ENCODE measurements at regions not wholly inside any gene's neighbourhood (a gene's known extent, or its start where the extent isn't known, plus 50 kb on each side); places are given as distances from the start of the nearest gene placed in this dataset.
"Not testable (repeated sequence)": the region's sequence is repeated elsewhere in the genome, so short reads cannot be mapped to it uniquely, and the experiment has no call there.

DNA sequence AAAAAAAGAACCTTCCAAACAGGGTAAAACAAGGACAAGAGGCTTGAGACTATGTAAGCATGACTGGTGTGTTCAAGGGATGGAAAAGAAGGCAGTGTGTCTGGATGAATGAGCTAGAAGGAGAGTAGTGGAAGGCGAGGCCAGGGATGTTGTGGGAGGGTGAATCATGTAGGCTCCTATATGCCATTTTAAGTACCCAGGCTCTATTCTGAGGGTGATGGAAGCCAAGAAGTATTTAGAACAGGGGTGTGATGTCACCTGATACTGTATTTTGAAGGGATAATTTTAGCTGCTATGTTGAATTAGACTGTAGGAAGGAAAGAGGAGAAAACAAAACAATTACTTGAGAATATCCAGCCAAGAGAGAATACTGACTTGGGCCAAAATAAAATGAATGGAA is 524.7 kb upstream of the CRIM1 start:
- no peak for DNase-seq (ENCODE audit: extremely low read depth, low read depth)

DNA sequence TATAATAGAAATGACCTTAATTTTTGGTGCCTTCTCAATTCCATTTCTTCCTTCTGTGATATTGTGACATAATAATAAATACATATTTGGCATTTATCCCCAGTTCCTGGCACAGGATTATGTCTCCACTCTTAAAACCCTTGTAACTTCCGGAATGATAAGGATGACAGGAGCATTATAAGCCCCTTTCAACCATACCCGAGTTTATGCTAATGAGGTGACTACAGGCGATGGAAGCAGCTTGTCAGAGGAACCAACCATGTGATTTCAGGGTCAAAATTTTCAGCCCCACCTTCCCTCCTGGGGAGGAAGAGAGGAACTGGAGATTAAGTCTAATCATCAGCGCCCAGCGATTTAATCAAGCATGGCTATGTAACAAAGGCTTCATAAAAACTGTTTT is 528.5 kb upstream of the CRIM1 start:
- no peak for DNase-seq (ENCODE audit: extremely low read depth, low read depth)

DNA sequence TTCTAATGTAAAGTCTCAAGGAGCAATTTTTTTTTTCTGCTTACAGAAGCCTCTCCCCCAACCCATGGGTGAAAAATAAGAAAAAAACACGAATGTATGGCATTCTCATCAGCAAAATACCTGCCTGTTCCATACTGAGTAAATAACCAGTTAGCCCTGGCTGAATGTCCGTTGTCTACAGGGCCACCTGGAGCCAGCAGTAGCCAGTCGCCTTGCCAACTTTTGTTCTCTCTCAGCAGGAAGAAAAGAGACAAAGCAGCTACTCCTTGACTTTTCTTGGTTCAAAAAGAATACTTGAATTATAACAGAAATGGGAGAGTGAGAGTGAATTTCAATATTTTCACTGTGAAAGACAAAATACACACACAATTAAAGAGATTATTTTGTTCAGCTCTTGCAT is 532.9 kb upstream of the CRIM1 start:
- no peak for DNase-seq (ENCODE audit: extremely low read depth, low read depth)

DNA sequence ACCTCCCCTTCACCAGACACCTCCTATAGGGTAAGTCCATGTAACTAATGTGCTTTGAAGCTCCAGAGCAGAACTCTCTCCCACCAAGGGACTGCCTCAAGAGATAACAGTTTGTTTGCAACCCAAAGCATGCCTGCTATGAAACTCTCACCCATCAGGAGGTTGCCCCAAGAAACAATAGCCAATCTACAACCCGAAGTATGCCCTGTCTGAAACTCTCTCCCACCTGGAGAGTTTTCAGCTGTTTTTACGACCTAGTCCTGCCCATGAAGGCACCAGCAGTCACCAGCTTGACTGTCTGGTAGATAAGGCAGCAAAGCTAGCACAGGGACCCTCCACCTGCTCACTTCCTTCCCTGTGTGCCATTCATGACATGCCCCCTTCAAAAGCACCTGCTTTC is 533.9 kb upstream of the CRIM1 start:
- DNase-seq (ENCODE audit: extremely low read depth, low read depth), result no peak

DNA sequence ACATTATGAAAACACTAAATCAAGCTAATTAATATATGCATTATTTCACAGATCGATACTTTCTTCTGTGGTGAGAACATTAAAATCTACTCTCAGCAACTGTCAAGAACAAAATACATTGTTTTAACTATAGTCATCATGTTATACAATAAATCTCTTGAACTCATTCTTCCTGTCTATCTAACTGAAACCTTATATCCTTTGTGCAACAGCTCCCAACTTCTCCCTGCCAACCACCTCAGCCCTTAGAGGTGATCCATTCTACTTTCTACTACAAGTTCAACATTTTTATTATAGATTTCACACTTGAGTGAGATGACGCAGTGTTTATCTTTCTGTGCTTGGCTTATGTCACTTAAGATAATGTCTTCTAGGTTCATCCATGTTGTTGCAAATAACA is 535.2 kb upstream of the CRIM1 start:
- peak; percentile 5 for DNase-seq (ENCODE audit: extremely low read depth, low read depth)

DNA sequence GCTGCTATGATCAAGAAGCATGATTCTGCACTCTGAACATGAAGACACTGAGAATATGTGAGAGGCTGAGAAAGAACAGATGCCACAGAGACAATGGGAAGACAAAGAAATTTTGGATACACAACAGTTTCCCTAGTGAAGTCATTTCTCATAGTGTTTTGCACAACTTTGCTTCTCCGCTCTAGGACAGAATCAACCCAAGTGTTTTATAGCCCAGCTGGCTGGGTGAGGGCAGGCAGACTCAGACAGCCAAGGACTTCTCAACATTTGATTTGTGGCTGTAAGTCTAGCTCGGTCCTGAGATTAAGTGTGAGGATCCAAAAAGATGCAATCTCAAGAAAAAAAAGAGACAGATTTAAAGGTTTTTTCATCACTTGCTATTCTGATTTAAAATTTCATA is 536.5 kb upstream of the CRIM1 start:
- DNase-seq (ENCODE audit: extremely low read depth, low read depth), result no peak

DNA sequence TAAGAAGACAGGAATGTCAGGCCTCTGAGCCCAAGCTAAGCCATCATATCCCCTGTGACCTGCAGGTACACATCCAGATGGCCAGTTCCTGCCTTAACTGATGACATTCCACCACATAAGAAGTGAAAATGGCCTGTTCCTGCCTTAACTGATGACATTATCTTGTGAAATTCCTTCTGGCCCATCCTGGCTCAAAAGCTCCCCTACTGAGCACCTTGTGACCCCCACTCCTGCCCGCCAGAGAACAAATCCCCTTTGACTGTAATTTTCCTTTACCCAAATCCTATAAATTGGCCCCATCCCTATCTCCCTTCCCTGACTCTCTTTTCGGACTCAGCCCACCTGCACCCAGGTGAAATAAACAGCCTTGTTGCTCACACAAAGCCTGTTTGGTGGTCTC is 537.2 kb upstream of the CRIM1 start:
- DNase-seq (ENCODE audit: extremely low read depth, low read depth), result not testable (repeated sequence)

DNA sequence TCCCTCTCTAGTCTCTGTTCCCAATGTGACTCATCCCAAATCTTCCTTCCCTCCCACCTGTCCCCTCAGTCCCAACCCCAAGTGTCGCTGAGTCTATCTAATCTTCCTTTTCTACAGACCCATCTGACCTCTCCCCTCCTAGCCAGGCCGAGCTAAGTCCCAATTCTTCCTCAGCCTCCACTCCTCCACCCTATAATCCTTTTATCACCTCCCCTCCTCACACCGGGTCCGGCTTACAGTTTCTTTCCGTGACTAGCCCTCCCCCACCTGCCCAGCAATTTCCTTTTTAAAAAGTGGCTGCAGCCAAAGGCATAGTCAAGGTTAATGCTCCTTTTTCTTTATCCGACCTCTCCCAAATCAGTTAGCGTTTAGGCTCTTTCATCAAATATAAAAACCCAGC is 541.0 kb upstream of the CRIM1 start:
- not testable (repeated sequence) for DNase-seq (ENCODE audit: extremely low read depth, low read depth)

DNA sequence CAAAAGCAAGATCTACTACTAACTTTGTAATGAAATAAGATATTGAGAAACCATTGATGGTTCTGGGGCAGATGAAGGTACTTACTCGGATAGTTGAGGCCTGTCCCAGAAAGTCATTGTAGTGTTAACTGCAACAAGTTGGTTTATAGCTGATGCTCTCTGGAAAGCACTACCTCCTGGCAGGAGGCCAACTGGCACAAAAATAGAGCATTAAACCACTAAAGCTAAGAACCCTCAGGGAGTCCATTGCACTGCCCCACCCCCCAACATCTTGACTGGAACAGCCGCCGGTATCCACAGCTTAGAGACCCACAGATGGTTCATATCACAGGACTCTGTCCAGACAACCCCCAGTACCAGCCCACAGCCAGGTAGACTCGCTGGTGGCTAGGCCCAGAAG is 552.5 kb upstream of the CRIM1 start:
- DNase-seq (ENCODE audit: extremely low read depth, low read depth), result no peak

DNA sequence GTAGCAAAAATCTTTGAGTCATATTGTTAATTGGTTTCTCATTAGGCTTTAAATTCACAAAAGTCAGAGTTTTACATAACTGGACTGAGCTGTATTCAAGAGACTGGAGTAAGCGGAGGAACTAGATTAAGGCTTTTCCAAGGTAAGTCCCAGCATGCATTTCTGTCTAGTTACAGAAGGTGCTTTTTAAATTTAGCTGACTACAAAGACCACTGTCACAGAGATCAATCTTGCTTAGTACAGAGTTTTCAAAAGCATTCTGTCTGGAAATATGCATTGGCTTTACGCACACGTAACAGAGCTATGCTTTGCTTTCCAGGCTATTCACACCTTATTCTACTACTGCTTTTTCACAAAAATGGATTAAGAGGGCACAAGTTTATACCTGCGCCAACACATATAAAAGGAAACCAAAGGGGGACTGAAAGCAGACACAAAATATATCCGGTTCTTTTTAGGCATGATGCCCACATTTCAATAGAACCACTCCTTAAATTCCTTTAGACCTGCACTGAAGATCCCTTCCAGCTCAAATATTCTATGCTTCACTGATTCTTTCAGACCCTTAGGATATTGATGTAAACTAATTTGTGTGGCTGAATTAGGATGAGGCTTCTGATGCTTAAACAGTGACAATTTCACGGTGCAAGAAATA is 560.7 kb upstream of the CRIM1 start:
- no peak for DNase-seq (ENCODE audit: extremely low read depth, low read depth)

DNA sequence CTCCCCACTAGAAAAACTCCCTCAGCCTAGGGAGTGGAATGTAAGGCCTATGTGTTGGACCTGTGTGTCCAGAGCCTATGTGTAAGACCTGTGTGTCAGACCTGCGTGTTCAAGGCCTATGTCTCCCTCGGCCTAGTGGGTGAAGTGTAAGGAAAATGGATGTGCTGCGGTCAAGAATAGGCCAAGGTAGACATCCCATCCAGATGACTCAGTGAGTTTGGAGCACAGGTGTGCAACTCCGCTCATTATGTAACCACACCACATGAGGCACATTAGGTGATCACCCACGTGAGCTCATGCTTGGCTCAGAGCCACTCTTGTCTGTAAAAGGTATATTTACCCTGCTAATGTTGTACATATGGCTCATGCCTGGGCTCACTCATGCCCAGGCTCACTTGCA is 565.3 kb upstream of the CRIM1 start:
- DNase-seq (ENCODE audit: extremely low read depth, low read depth), result no peak

DNA sequence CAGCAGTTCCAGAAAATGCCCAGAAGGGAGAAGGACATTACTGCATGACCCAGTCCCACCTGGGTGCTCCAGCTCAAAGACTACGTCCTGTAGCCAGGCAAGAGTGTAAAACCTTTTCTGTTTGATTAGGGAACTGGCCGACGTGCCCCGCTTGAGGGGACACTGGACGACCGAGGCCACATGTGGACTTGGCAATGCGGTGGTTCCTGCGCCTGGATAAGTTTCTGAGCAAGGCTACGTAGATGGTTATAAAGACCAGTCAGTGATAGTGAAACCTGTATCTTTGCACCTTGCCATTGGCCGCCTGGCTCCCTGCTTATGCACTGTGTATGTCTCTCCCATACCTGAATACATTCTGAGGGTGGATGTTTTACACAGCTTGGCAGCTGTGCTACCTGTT is 567.0 kb upstream of the CRIM1 start:
- no peak for DNase-seq (ENCODE audit: extremely low read depth, low read depth)

DNA sequence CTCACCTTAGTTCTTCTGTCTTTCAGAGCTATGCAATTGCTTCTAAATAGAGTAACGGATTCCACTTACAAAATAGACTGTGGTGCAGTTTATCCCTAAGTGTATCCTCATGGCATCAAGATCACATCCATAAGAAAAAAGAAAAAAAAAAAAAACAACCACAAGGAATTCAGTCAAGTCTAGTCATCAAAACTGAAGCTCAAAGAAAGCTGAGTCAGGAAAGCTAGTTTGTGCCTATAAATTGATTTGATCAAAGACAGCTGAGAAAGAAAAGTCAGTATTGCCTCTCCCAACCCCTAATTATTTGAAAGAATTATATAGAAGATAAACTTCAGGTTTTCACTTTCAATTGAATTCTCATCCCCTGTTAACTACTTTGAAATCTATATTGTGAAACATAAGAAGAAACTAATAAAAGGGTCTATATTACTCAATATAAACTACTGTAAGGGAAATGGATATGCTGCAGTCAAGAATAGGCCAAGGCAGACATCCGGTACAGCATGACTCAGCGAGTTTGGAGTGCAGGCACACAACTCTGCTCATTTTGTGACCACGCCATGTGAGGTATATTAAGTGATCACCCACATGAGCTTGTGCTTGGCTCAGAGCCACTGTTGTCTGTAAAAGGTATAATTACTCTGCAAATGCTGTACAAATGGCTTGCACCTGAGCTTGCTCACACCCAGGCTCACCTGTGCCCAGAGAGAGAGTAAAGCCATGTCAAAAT is 568.1 kb upstream of the CRIM1 start:
- no peak for DNase-seq (ENCODE audit: extremely low read depth, low read depth)

DNA sequence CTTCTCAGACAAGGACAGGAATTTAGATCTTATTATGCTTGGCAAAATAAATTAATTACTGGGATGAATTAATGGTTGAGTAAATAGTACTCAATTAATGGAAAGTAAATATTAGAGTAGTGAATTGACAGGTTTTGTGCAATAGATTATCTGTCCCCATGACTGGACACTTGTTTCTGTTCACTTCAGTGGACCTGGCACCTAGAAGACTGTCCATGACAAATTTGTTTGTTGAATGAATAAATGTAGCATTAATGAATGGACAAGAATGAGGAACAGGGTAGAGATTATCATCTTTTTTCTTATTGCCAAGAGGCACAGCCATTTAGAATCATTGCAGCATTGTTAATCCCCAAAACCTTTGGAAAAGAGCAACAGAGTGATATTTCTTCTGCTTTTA is 570.0 kb upstream of the CRIM1 start:
- DNase-seq (ENCODE audit: extremely low read depth, low read depth), result no peak

DNA sequence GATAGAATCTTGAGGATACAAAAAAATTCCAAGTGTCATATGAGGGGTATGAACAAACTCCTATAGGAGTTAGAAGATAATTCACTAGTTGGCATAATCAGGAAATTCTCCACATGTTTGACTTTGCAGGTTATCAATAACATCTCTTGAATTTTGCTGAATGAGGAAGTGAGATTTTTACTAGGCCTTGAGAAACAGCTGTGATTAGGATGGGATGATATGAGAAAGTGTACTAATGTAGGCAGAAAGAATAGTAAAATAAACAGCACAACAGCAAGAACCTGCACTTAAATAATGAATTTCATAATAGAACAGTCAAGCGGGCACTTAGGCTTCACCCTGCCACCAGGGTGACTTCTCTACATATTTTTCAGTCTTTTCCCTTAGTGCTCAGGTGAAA is 570.8 kb upstream of the CRIM1 start:
- DNase-seq (ENCODE audit: extremely low read depth, low read depth), result no peak

DNA sequence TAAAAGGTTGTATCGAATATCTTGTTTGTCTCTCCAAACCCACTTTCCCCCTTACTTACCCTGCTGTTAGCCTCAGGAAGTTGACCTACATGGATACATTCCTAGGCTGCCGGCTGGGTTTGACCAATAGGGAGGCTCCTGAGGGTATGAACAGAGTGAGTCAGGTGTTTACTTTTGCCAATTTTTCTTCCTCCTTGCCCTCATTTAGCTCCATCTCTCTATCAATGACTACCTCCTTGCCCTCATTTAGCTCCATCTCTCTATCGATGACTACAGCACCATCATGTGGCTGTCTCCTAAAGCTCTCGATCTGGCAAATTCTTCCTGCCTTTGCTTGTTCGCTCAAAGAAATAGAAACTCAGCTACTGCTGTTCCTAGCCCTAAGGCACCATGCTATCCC is 571.9 kb upstream of the CRIM1 start:
- no peak for DNase-seq (ENCODE audit: extremely low read depth, low read depth)

DNA sequence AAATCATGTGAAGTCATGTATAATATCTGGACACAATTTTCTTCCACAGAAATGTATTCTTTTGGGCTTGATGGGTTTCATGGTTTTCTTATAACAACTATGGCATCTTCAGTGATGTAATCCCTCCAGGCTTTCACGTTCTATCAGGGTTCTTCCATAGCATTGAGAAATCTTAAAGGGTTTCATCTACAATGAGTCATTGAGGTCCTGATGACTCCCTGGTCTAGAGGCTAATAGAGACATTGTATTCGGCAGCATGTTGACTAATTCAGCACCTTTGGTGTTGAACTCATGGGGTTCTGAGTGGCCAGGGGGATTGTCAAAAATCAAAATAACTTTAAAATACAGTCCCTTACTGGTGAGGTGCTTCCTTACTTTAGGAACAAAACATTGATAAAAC is 614.0 kb upstream of the CRIM1 start:
- DNase-seq (ENCODE audit: extremely low read depth, low read depth), result no peak

DNA sequence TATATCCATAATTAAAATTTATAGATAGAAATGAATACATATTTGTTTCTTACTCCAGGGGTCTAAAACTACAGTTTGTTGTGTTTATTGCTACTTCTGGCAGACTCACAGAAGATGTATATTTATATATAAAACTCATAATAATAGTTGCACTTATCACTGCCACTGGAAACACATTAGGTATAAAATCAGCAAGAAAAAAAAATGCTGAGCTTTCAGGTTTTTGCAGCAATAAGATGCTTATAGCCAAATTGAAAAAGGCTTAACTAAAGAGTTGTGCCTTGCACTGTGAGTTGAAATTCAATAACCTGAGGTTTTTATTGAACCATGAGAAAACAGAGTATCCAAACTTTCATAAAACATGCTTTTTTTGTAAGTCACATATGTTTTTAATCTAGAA is 623.9 kb upstream of the CRIM1 start:
- no peak for DNase-seq (ENCODE audit: extremely low read depth, low read depth)

DNA sequence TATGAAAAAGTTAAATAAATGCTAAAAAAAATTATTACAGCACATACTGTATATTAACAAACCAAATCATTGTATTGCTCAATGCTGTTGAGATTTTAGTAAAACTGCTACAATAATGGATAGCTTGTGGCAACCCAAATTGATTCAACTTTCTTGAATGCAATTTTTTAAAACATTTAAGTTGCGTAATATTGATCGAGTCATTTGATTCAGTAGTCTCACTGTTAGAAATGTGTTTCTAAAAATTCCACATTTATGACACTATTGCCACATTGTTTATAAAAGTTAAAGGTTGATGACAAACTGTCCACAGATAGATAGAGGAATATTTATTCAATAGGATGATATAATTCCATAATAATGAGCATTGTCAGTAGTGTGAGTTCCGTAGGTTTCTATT is 640.7 kb upstream of the CRIM1 start:
- DNase-seq (ENCODE audit: extremely low read depth, low read depth), result no peak

DNA sequence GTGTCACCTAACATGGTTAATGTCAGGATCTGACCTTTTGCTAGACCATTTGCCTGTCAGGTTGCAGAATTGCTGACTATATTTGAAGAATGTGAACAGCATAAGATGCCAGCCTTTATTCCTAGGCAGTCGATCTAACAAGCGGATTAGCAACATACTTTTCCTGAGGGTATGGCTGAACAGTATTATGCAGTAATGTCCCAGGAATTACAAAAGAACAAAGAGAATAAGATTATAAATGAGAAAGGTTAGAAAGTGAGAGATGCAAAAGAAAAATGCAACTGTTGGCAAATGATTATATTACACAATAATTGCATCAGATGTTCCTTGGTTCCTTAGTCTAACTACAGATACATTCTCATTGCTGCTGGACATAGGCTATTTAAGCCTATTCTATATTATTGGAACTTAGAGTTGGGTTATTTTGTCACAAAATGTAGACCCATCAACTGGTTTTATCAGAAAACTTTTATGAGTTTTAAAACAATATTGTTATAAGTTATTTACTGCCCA is 647.1 kb upstream of the CRIM1 start:
- DNase-seq (ENCODE audit: extremely low read depth, low read depth), result no peak

DNA sequence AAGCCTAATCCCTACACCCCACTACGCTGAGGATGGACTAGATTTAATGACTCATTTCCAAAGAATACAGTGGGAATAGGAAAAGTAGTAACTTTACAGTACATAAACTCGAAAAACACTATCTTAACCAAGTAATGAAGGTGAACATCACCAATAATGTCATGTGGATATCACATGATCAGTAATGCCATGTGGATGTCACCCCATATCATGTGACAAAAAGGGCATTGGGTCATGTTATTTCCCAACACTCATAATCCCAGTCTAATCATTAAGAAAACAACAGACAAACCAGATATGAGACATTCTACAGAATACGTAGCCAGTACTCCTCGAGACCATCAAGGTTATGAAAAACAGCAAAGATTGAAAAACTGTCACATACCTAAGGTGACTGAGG is 667.3 kb upstream of the CRIM1 start:
- no peak for DNase-seq (ENCODE audit: extremely low read depth, low read depth)

DNA sequence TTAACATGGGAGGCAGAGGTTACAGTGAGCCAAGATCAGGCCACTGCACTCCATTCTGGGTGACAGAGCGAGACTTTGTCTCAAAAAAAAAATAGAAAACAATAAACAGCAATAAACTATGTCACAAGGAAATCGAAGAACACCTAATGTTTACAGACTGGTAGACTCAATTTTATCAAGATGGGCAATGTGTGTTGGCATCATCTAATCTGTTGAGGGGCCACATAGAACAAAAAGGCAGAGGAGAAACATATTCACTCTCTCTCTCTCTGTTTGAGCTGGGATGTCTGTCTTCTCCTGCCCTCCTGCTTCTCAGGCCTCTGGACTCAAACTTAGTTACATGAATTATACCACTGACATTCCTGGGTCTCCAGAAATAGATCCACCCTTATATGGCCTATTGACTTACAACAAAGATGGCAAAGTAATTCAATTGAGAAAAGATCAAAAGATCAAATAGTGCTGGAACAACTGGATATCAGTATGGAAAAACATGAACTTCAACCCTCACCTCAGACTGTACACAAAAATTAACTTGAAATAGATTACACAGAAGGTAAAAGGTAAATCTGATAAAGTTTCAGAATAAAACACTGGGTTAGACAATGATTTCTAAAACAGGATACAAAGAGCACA is 703.8 kb upstream of the CRIM1 start:
- DNase-seq (ENCODE audit: extremely low read depth, low read depth), result no peak
